CD1c-positive myeloid dendritic cell (primary cell): ENCODE measurements at regions not wholly inside any gene's neighbourhood (a gene's known extent, or its start where the extent isn't known, plus 50 kb on each side); places are given as distances from the start of the nearest gene placed in this dataset.
A peak's percentile ranks its signal among the peaks of the same experiment; 100 is the strongest.
"Not testable (repeated sequence)": the region's sequence is repeated elsewhere in the genome, so short reads cannot be mapped to it uniquely, and the experiment has no call there.

ENCODE experiments used
- DNase-seq: peaks from one replicate; pipeline ENCODE4 v3.0.0-alpha.2; 2016; ENCODE audit errors: extremely low spot score

- DNase-seq, result no peak
These were observed 130.8 kb downstream of the DNAJB6 start for GRCh38 chr7:157467496-157468212.

- no peak for DNase-seq
These were observed 131.7 kb downstream of the DNAJB6 start for GRCh38 chr7:157468221-157469111.

- no peak for DNase-seq
These were observed 132.6 kb downstream of the DNAJB6 start for GRCh38 chr7:157469181-157470016.

GRCh38 chr7:157470017-157470322 is 133.2 kb downstream of the DNAJB6 start:
- DNase-seq, result no peak

- DNase-seq, result no peak
These were observed 133.9 kb downstream of the DNAJB6 start for GRCh38 chr7:157470701-157471131.

- no peak for DNase-seq
These were observed 134.7 kb downstream of the DNAJB6 start for GRCh38 chr7:157471259-157472125.

- no peak for DNase-seq
These were observed 135.7 kb downstream of the DNAJB6 start for GRCh38 chr7:157472311-157473050.

GRCh38 chr7:157473051-157473569 is 136.3 kb downstream of the DNAJB6 start:
- no peak for DNase-seq

- peak; percentile 15 for DNase-seq
These were observed 137.9 kb downstream of the DNAJB6 start for GRCh38 chr7:157474685-157475084.

GRCh38 chr7:157475095-157475494 is 138.3 kb downstream of the DNAJB6 start:
- DNase-seq, result no peak

GRCh38 chr7:157475601-157476000 is 138.8 kb downstream of the DNAJB6 start:
- no peak for DNase-seq

- no peak for DNase-seq
These were observed 139.4 kb downstream of the DNAJB6 start for GRCh38 chr7:157476201-157476600.

- no peak for DNase-seq
These were observed 140.1 kb downstream of the DNAJB6 start for GRCh38 chr7:157476654-157477549.

GRCh38 chr7:157477550-157478212 is 140.9 kb downstream of the DNAJB6 start:
- DNase-seq, result no peak

GRCh38 chr7:157478611-157479010 is 141.8 kb downstream of the DNAJB6 start:
- not testable (repeated sequence) for DNase-seq

GRCh38 chr7:157479326-157479725 is 142.5 kb downstream of the DNAJB6 start:
- DNase-seq, result no peak

GRCh38 chr7:157480371-157481050 is 143.7 kb downstream of the DNAJB6 start:
- no peak for DNase-seq

- no peak for DNase-seq
These were observed 144.6 kb downstream of the DNAJB6 start for GRCh38 chr7:157481389-157481788.
